Gastroesophageal sphincter (tissue), 4 donors: ENCODE measurements at regions not wholly inside any gene's neighbourhood (a gene's known extent, or its start where the extent isn't known, plus 50 kb on each side); places are given as distances from the start of the nearest gene placed in this dataset.

ENCODE experiments used
- ATAC-seq: fragments of 150-250 bp; one replicate; pipeline ENCODE4 v1.9.1; 2016; ENCODE audit warnings: mild to moderate bottlenecking, moderate library complexity
- H3K27ac ChIP-seq, 4 donors: fragments of 200-600 bp; sonication (generic) in 3 of 4; 1 replicate in 3 of 4; 2 replicates in 1 of 4; pipeline ENCODE4 v1.5.1; 2016 to 2019
- H3K27me3 ChIP-seq: fragments of 200-600 bp; sonication (generic); one replicate; pipeline ENCODE4 v1.5.1; 2019
- H3K36me3 ChIP-seq, 2 donors: fragments of 200-600 bp; sonication (generic); one replicate each; pipeline ENCODE4 v1.5.1; 2019; ENCODE audit warnings: control low read depth in 1 of 2
- H3K4me1 ChIP-seq, 3 donors: fragments of 200-600 bp; sonication (generic); 1 replicate in 2 of 3; 2 replicates in 1 of 3; pipeline ENCODE4 v1.5.1; 2016 to 2019; ENCODE audit warnings: control low read depth in 2 of 3
- H3K4me3 ChIP-seq, 2 donors: fragments of 200-600 bp; sonication (generic); one replicate each; pipeline ENCODE4 v1.5.1; 2019; ENCODE audit warnings: mild to moderate bottlenecking in 1 of 2, moderate library complexity in 1 of 2
- H3K9me3 ChIP-seq, 3 donors: fragments of 200-600 bp; sonication (generic); one replicate each; pipeline ENCODE4 v1.5.1; 2017 to 2019; ENCODE audit warnings: control low read depth in 2 of 3
- EP300 ChIP-seq: sonication (generic); formaldehyde crosslinking; IDR thresholded peaks from one replicate; pipeline ENCODE4 v1.6.1; 2017; ENCODE audit warnings: antibody characterized with exemption, mild to moderate bottlenecking
- POLR2A ChIP-seq, 2 donors: fragments of 450-650 bp; IDR thresholded peaks; one replicate each; pipeline ENCODE4 v1.6.1; 2017; ENCODE audit warnings: antibody characterized with exemption in 2 of 2, mild to moderate bottlenecking in 2 of 2, moderate library complexity in 1 of 2
- POLR2AphosphoS5 ChIP-seq: sonication (generic); formaldehyde crosslinking; IDR thresholded peaks from one replicate; pipeline ENCODE4 v1.6.1; 2017; ENCODE audit warnings: antibody characterized with exemption
- WGBS, 2 donors: methylation state at CpG; one replicate each; pipeline ENCODE4 v1.1.5; 2018; ENCODE audit warnings: low coverage in 1 of 2; 5-methylcytosine and 5-hydroxymethylcytosine counted together
- TF ChIP-seq, protein P1 (sequence below), 4 experiments: fragments of 200-600 bp in 2 of 4; fragments of 450-650 bp in 2 of 4; sonication (generic) in 1 of 4; IDR thresholded peaks; one replicate each; pipeline ENCODE4 v1.5.1; 2017 to 2019; ENCODE audit warnings: antibody characterized with exemption in 4 of 4, mild to moderate bottlenecking in 2 of 4, moderate library complexity in 2 of 4

GRCh38 chr1:5802606-5803005, 189.6 kb downstream of the NPHP4 start:
- no peaks in the 10 kb centered on the region for H3K36me3 ChIP-seq
- H3K4me1 ChIP-seq, result no peaks in the 10 kb centered on the region
- TF ChIP-seq EP300 (no peak), POLR2A (IDR thresholded peaks at IDR 0.05) (no peak), POLR2AphosphoS5 (no peak)
- TF ChIP-seq, protein P1, sequence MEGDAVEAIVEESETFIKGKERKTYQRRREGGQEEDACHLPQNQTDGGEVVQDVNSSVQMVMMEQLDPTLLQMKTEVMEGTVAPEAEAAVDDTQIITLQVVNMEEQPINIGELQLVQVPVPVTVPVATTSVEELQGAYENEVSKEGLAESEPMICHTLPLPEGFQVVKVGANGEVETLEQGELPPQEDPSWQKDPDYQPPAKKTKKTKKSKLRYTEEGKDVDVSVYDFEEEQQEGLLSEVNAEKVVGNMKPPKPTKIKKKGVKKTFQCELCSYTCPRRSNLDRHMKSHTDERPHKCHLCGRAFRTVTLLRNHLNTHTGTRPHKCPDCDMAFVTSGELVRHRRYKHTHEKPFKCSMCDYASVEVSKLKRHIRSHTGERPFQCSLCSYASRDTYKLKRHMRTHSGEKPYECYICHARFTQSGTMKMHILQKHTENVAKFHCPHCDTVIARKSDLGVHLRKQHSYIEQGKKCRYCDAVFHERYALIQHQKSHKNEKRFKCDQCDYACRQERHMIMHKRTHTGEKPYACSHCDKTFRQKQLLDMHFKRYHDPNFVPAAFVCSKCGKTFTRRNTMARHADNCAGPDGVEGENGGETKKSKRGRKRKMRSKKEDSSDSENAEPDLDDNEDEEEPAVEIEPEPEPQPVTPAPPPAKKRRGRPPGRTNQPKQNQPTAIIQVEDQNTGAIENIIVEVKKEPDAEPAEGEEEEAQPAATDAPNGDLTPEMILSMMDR (IDR thresholded peaks at IDR 0.05), result no peak
- WGBS, 2 donors, result 78 to 83% methylated on average over 1 of the region's 1 CpG
- no peak overlapping the region for H3K27ac ChIP-seq
- no peak overlapping the region for H3K4me3 ChIP-seq
- H3K9me3 ChIP-seq, result no peaks in the 10 kb centered on the region
- no peak for ATAC-seq
- H3K27me3 ChIP-seq, result peaks cover 23% of the 10 kb centered on the region

- no peak for ATAC-seq
- H3K27me3 ChIP-seq, result peaks cover 41% of the 10 kb centered on the region
- no peaks in the 10 kb centered on the region for H3K4me1 ChIP-seq
- no peaks in the 10 kb centered on the region for H3K9me3 ChIP-seq
- no peaks in the 10 kb centered on the region for H3K36me3 ChIP-seq
- no peak overlapping the region for H3K27ac ChIP-seq
- H3K4me3 ChIP-seq, result no peak overlapping the region
- TF ChIP-seq POLR2A (IDR thresholded peaks at IDR 0.05) (no peak), POLR2AphosphoS5 (no peak), EP300 (no peak)
- TF ChIP-seq, protein P1 (IDR thresholded peaks at IDR 0.05), result no peak
- 80 to 90% methylated on average over 7 of the region's 7 CpGs for WGBS, 2 donors
These were observed 193.3 kb downstream of the NPHP4 start for GRCh38 chr1:5798904-5799303.

- Histone ChIP-seq H3K27ac (no peak overlapping the region), H3K4me1 (no peaks in the 10 kb centered on the region), H3K27me3 (peaks cover 46% of the 10 kb centered on the region), H3K9me3 (no peaks in the 10 kb centered on the region), H3K4me3 (no peak overlapping the region), H3K36me3 (no peaks in the 10 kb centered on the region)
- no peak for ATAC-seq
- WGBS, 2 donors, result 67 to 80% methylated on average over 1 to 5 of the region's 13 CpGs
- no peak for TF ChIP-seq POLR2AphosphoS5
- no peak for TF ChIP-seq EP300
- TF ChIP-seq, protein P1 (IDR thresholded peaks at IDR 0.05), result no peak
- no peak for TF ChIP-seq POLR2A (IDR thresholded peaks at IDR 0.05)
These were observed 194.0 kb downstream of the NPHP4 start for GRCh38 chr1:5798151-5798730.

DNA sequence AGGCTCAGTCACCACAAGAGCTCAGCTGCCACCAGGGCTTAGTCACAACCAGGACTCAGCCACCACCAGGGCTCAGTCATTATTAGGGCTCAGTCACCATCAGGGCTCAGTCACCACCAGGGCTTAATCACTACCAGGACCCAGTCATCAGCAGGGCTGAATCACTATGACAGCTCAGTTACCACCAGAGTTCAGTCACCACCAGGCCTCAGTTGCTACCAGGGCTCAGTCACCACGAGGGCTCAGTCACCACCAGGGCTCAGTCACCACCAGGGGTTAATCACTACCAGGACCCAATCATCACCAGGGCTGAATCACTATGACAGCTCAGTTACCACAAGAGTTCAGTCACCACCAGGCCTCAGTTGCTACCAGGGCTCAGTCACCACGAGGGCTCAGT, 196.2 kb downstream of the NPHP4 start:
- no peak for ATAC-seq
- Histone ChIP-seq H3K4me3 (no peak overlapping the region), H3K27ac (no peak overlapping the region), H3K27me3 (peaks cover 66% of the 10 kb centered on the region), H3K4me1 (no peaks in the 10 kb centered on the region), H3K36me3 (no peaks in the 10 kb centered on the region), H3K9me3 (no peaks in the 10 kb centered on the region)
- TF ChIP-seq POLR2A (IDR thresholded peaks at IDR 0.05), result no peak
- no peak for TF ChIP-seq POLR2AphosphoS5
- TF ChIP-seq, protein P1 (IDR thresholded peaks at IDR 0.05), result no peak
- no peak for TF ChIP-seq EP300
- WGBS, 2 donors, result 100% methylated on average over 1 of the region's 2 CpGs; no CpG with 5 or more reads in 1 of the 2 donors

DNA sequence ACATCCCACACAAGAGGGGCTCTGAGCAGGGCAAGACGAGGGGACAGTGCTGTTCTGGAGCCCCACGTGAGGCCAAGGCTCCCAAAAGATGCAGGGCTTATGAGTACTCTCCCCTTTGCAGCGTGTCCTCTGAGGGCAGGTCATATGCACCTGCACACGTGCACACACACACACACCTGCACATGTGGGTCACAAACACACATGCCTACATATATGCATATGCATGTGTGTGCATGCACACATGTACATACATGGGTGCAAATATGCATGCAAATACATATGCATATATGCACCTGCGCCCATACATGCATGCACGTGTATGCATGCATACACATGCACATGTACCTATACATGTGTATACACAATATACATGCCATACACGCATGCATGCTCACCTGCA, 197.9 kb downstream of the NPHP4 start:
- Histone ChIP-seq H3K36me3 (no peaks in the 10 kb centered on the region), H3K4me3 (no peak overlapping the region), H3K4me1 (no peaks in the 10 kb centered on the region), H3K27me3 (peaks cover 61% of the 10 kb centered on the region), H3K9me3 (no peaks in the 10 kb centered on the region), H3K27ac (no peak overlapping the region)
- TF ChIP-seq EP300, result no peak
- no peak for TF ChIP-seq POLR2AphosphoS5
- TF ChIP-seq POLR2A (IDR thresholded peaks at IDR 0.05), result no peak
- TF ChIP-seq, protein P1 (IDR thresholded peaks at IDR 0.05), result no peak
- WGBS, 2 donors, result 80 to 82% methylated on average over 6 of the region's 7 CpGs
- ATAC-seq, result no peak
